Stimulated activated CD4-positive, alpha-beta T cell treated with anti-CD3 and anti-CD28 coated beads, Interleukin-2, amount 100 ng/mL, for 4 hours (primary cell): ENCODE measurements at regions not wholly inside any gene's neighbourhood (a gene's known extent, or its start where the extent isn't known, plus 50 kb on each side); places are given as distances from the start of the nearest gene placed in this dataset.

Source experiments
- DNase-seq: peaks from one replicate; pipeline ENCODE4 v3.0.0-alpha.2; 2020; ENCODE audit warnings: low read depth

DNA sequence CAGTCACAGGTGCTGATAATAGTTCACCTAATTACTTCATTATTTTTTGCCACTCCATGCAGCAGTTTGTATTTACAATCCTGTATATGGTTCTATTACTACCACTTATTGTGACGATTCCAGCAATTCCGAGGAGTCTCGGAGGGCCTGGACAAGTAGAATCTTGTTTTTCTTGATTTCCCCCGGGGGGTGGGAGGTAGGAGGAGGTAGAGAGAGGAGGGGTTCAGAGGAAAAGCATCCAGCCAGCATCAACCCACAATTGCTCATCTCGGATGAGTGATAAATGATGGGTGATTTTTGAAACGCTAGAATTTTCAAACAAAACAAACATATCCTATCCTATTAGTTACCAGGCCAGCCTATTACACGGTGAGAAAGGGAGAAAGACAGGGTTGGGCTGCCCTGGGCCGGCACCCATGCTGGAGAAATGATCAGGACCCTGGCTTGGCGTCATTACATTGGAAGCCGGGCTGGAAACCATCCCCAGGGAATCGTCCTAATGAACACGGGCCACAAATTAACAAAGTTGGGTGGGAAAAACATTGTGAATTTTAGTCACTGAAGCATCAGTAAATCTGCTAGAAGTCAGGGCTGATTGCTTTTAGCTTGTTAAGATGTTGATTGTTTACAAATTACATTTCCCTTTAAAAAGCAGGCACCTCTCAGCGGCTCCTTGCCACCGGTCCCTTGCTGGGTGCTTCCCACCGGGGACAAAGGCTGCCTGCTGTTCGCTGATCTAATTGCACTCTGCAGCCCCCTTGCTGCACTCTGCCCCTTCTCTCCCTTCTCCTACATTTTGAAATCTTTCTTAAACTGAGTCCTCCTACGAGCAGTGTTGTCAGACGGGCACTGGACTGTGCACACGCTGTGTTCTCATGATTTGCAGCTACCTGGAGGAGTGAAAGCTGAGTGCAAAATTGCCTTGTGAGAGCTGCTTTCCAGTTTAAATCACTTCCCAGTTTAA lies 95.5 kb downstream of the FAM204A start:
- DNase-seq: no peak

DNA sequence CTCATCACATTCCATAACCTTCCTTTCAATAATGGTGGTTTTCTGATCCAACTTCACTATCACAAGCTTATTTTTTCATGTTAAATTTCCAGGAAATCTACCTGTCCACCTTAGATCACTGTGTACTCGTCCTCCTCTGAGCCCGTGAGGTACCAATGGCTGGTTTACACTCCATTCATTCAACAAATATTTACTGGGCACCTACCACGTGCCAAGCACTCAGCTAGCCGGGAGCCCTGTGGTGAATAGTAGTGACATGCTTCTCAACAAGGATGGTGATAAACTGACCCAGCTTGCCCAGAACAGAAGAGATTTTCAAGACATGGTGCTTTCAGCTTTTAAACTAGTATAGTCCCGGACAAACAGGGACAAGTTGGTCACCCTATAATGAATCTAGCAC lies 98.2 kb downstream of the FAM204A start:
- DNase-seq: no peak

DNA sequence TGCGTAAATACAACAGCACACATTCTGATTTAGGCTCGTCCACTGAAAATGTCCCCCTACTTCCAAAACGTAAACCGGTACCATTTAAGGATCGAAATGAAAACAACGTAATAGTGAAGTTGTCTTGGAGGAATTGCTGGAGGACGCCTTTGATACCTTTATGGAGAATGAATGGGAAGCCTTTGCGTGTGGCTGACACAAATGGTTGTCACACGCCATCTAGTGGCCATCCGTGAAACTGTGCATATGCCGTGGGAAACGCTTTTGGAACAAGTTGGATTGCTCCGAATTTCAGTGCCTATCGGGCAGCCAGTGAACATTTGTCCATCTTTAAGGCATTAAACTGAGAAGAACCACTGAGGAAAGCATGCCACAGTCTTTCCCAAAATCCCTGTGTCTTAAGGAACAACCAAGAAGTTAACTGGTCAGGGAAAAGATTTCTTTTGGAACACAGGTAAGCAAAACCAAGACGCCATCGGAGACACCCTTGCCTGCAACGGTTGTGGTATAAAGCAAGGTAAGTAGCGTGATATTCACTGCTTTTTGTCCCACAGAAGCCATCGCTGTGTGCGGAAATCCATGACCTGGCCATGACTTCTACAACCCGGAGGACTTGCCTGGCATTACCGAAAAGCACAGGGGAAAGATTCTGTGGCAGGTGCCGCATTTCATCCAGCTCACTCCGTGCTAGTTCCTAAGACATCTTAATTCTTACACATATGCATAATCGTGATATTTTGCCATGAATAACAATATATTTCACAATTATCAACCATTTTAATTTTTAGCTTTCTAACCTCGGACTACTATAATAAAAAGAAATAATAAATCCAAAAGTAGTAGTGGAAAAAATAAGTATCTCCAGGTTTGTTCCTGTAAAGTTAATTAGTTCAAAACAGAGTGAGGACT lies 100.6 kb downstream of the FAM204A start:
- peak; percentile 30 for DNase-seq

DNA sequence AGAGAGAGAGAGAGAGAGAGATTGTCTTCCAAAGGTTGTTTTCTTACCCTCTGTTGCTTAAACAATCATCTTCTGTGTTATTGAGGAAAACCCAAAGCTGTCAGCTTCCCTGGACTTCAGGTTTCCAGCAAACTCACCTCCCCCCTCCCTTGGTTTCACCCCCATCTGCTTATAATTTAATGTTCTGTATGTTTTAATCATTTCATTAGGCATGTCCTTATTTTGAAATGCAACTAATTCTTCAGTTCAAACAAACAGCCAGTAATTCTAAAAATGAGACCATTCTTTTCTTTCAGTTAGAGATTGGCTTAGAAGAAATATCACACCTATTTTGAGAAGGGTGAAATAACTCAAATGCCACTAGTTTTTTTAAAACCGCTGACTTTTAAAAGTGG lies 102.9 kb downstream of the FAM204A start:
- no peak for DNase-seq

DNA sequence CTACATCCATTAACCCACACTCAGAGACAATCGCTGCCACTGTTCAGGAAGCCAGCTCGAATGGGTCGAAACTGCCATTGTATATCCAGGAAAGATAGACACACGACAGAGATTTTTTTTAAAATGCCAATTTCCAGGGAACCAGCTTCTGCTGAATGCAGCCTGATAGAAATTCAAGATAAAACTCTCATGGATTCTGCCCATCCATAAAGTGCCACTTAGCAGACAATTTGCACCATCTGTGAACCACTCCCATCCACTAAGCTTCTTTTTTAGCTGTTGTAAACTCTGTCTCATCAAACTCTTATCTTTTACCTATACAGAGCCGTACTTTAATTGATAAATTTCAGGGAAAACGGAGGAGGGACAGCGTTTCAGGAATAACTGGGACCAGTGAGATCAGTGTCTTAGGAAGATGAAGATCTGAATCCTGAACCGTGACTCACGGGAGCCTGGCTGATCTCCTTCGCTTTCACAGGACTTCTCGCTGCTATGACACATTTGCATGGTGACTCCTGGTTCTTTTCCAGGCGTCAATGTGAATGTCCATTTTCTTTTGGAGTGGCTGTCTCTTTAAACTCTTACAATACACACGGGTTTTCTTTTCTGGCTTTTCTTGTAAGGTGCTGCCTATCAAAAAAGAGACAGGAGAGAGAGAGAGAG lies 103.4 kb downstream of the FAM204A start:
- DNase-seq: no peak

DNA sequence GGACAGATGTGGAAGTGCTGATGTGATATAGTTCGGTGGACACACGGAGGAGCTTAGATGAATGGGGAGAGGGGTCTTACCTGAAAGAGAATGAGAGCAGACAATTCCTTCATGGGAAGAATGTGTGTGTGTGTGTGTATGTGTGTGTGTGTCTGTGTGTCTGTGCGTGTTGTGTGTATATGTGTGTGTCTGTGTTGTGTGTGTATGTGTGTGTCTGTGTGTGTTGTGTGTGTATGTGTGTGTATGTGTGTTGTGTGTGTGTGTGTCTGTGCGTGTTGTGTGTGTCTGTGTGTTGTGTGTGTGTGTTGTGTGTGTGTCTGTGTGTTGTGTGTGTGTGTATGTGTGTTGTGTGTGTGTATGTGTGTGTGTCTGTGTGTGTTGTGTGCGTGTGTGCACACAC lies 104.2 kb downstream of the FAM204A start:
- no peak for DNase-seq

DNA sequence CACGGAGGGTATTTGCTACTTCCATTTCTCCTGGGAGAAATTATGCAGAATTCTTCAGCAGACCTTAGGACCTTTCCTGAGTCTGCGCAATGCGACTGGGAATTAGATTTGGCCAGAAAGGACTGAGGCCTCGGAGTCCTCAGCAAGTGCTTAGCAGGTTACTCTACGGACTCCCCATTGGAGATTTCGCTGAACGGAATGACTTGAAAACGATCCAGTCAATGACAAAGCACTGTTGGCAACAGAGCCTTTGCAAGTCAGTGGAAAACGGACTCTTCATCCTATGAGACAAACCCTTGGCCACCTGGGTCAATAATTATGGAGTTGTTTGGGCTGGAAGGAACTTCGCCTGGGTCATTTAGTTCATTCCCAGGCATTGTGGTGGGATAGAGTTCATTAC lies 107.4 kb downstream of the FAM204A start:
- DNase-seq: no peak

DNA sequence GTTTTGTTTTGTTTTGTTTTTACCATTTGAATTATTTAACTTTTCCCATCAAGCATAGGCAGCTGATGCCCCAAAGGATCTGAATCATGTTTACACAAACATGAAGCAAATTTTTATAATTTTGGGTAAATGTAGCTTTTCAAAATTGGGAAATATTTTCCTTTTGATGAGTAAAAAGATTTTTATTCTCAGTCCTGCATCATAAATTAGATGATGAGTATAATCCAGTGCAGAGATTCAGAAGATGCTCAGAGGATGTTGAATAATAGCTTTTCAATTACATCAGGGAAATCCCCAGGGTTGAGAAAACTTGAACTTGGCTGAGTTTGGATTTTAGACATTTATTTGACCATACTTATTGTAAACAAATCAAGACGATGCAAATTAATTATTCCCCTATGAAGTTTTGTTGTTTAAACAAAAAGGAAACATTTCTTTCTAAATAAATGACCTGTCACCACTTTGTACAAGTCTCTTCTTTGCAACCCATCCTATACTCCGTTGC lies 121.7 kb downstream of the FAM204A start:
- no peak for DNase-seq

DNA sequence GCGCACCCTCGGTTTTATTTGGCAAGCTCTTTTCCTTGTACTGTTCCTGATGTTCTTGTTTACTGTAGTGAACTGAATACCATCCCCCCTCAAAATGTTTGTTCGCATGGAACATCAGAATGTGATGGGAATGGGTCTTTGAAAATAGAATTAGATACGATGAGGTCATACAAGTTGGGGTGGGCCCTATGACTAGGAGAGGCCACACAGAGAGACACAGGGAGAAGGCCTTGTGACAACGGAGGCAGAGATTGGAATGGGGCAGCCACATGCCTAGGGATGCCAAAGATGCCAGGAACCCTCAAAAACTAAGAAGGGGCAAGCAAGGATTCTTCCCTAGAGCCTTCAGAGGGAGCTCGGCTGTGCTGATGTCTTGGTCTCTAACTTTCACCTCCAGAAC lies 123.6 kb downstream of the FAM204A start:
- DNase-seq: no peak

DNA sequence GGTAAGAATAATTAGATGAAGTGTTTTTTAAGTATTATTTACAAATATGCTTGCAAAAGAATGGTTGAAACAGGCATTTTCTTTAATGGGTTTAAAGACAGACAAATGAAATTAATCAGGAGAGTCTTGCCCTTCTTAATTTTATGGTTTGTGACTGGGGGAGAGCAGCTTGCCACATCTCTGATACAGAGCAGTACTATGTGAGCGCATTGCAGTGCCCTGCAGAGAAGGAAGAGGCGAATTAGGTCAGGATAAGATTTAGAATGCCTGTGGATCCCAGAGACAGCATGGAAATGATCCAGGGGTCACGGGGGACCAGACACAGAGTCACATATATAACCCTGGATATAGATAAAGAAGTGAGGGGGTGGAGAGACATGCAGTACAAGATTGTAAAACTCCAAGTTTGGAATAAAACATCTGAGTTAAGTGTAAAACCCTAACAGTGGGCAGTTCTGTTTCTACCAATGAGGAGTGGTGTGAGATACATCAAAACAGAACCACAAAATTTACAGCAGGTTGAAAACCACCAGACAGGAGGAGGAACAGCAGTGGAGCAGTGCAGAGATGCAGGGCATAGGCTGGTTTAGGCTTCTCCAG lies 125.5 kb downstream of the FAM204A start:
- DNase-seq: no peak

DNA sequence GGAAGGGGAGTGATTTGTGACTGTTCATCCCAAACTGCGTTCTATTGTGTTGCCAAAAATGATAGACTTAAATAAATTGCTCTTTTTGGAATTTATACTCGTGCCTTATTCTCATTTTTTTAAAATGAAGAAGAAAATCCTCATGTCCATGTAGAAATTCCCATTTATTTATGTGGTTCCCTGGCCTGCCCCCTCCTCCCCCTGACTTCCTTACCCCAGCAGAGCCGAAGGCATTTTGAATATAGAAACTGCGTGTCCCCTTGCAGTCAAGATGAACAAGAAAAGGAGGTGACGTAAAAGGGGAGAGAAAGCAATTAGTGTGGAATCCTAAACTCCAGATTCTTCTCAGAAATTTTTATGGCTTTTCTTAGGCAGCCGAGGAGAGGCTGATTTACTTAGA lies 126.1 kb downstream of the FAM204A start:
- no peak for DNase-seq

DNA sequence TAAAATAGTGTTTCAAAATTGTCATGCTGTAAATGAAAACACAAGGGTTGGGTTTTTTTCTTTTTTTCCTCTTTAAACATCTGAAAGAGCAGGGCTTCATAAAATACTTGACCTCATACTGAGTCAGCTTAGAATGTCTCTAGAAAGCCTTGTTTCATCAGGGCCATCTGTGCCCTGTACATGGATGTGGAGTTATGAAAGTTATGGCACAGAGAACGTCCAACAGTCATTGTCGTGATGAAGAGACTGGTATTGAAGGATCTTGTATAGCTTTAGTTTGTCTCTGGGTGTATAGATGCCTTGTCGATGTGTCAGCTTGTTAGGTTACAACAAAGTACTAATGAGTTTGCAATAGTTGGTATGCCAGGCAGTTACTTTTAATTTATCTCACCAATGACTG lies 127.3 kb downstream of the FAM204A start:
- no peak for DNase-seq

DNA sequence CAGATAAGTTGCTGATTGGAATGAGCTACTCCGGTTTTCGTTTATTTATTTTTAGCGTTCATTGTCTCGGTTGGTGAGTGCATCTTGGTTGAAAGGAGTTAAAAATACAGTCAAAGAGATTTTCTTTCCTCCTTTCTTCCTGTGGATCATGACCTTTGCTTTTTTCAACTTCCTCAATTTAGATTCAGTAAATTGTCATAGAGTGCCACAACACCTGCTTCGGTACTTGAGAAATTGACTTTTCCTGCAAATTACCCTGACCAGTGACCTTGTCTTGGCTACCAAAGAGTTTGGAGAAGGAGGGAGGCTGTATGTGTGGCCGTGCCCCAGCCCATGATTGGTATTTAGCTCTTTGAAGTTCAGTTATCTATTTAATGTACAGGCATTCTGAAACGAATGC lies 128.7 kb downstream of the FAM204A start:
- DNase-seq: no peak

DNA sequence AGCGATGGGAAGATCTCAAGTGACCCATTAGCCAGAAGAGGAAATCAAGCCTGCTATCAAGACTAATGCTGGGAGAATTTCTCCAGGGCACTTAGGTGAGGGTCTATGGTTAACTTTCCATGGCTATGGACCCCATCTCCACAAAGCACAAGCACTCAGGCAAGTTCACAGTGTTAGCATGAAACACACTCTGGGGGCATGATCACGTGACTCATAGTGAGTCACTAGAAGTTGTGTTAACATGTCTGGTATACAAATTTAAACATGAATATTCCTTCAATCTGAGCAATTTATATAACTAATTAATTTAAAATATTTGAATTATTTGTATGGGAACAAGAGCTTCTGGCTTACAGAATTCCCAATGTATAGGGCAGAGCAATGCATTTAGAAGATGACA lies 131.8 kb downstream of the FAM204A start:
- DNase-seq: no peak

DNA sequence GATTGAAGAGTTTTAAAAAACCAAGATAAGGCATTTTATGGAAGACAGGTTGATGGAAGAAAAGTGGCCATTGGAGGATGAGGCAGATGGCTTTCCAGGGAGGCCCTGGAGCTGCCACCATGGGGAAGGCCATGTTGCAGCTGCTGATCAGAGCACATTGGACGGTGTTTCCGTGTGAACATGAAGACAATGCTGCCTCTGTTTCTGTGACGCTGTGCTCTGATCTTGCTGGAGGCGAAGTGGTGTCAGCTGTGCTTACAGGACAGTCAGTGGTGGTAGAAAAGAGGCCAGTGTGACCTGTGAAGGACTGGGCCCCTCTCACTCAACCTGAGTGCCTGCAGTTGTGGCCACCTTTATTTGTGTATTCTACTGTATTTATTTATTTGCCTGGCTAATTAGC lies 132.9 kb downstream of the FAM204A start:
- DNase-seq: no peak

DNA sequence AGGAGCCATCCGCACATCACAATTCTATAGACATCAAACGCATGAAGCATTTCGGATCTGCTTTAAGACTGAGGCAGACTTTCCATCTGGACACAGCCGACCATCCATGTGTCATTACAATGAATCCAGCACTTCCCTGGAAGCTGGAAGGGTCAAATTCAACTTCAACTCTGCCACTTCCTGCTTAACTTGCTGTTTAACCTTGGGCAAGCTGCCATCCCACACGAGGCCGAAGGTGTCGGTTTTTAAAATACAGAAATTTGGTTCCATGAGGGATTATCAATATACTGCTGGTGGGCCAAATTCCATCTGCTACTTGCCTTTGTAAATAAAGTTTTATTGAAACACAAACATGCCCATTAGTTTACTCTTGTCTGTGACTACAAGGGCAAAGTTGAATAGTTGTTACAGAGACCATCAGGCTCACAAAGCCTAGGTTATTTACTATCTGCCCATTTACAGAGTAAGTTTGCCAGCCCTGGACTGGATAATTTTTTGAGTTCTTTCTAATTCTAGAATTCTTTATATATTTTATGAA lies 134.6 kb downstream of the FAM204A start:
- DNase-seq: no peak

DNA sequence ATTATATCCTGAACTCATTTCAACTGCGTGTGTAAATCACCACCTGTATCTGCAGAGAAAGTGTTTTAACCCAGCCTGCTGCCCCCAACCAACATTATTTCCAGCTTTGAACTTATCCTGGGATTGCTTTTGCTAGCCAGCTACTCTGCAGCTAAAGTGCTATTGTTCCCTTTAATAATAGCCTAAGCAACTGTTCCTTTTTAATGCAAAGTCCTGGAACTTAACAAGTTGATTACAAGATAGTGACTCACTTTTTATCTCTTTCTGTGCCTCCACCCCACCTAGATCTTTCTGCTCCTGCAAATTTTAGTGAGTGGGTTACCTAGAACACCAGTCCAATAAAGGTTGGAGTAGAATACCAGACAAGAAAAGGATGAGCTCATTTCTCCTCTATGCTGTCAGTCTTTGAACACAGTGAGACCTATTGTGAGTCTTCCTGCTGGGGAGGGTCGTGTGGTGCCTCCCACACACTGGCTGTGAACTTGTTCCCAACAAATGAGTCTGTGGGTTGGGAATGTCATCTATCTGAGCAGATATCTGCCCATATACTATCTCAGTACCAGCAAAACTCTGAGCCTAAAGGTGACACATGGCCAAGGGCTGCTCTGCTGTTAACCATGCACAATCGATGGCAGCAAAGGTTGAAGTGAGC lies 137.7 kb downstream of the FAM204A start:
- no peak for DNase-seq

DNA sequence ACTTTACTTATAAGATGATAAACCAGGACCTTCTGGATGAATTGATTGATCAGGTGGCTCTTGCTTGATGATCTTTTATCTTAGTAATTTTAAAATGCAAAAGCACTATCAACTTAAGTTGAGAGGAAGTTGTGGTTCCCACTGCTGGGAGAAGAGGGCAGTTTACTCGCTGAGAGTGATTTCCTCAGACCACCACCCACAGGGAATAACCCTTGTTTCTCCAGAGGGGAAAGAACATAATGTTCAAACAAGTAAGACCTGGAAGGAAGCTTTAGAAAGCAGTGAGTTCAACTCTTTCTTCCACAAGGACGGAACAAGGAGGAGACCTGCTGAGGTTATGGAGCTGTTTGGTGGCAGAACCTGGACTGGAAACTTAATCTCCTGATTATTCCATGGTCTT lies 138.7 kb downstream of the FAM204A start:
- DNase-seq: no peak

DNA sequence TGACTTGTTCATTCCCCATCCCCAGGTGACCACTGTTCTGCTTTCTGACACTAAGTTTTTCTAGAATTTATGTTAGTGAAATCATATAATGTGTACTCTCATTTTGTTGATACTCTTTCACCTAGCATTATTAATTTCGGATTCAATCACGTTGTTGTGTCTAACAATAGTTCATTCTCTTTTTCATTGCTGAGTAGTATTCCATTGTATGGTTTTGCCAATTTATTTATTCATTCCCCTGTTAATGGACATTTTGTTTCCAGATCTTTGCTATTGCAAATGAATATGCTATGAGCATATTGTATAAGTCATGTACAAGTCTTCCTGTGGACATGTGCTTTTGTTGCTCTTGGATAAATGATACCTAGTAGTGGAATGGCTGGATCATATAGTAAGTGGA lies 146.4 kb downstream of the FAM204A start:
- no peak for DNase-seq

DNA sequence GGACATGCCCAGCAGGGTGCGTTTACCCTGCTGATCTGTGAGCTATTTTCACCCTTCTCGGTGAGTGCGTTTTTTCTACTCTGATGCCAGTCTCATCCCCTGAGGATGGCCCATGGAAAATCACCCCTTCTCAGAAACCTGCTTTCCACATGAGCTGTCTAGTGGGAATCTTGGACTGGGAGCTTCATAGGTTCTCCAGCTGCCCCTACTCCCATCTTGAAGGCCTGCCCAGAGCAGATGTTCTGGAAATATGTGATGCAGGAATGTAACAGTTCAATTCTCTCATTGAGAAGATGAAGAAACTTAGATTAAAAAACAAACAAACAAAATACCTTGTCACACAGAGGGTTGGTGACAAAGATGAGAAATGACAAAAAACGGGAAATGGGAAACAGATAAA lies 146.9 kb upstream of the RAB11FIP2 start:
- DNase-seq: no peak

DNA sequence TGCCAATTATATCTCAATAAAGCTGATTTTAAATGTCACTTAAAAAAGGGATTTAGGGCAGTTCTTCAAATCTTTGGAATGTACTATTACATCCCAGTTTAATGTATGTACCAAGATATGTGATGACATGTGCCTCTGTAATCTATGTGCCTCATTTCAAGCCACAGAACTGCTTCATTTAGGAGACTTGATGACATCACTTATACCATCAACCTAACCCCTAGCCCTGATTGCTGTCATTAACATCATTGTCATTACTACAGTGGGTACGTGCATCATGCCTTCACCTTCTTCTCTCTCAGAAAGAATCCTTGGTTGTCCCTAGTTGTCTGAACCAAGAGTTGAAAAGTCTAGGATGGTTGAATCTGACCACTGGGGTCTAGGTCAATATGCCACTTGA lies 134.3 kb upstream of the RAB11FIP2 start:
- no peak for DNase-seq
